Breast epithelium (tissue), 4 donors: ENCODE measurements at regions not wholly inside any gene's neighbourhood (a gene's known extent, or its start where the extent isn't known, plus 50 kb on each side); places are given as distances from the start of the nearest gene placed in this dataset.
"Not testable (repeated sequence)": the region's sequence is repeated elsewhere in the genome, so short reads cannot be mapped to it uniquely, and the experiment has no call there.

Experiments
- DNase-seq, 2 donors: peaks; one replicate each; pipeline ENCODE4 v3.0.0-alpha.2; 2019; ENCODE audit warnings: low spot score in 2 of 2
- H3K27ac ChIP-seq, 2 donors: fragments of 200-600 bp; sonication (generic) in 1 of 2; one replicate each; pipeline ENCODE4 v1.5.1; 2016 to 2019; ENCODE audit warnings: mild to moderate bottlenecking in 1 of 2
- H3K27me3 ChIP-seq, 2 donors: fragments of 200-600 bp; sonication (generic) in 1 of 2; one replicate each; pipeline versions ENCODE4 v1.5.1 to v1.6.0; 2017 to 2019; ENCODE audit warnings: control low read depth in 1 of 2, mild to moderate bottlenecking in 1 of 2
- H3K36me3 ChIP-seq: fragments of 200-600 bp; one replicate; pipeline ENCODE4 v1.5.1; 2019
- H3K4me1 ChIP-seq, 2 donors: fragments of 200-600 bp; sonication (generic); one replicate each; pipeline ENCODE4 v1.5.1; 2016 to 2019; ENCODE audit warnings: control low read depth in 1 of 2
- H3K4me3 ChIP-seq, 3 donors: fragments of 200-600 bp; sonication (generic); 1 replicate in 2 of 3; 2 replicates in 1 of 3; pipeline ENCODE4 v1.5.1; 2016 to 2019; ENCODE audit warnings: mild to moderate bottlenecking in 3 of 3, moderate library complexity in 2 of 3
- H3K9me3 ChIP-seq, 2 donors: fragments of 200-600 bp; sonication (generic) in 1 of 2; one replicate each; pipeline ENCODE4 v1.5.1; 2016 to 2019; ENCODE audit warnings: control low read depth in 1 of 2
- CTCF ChIP-seq, 3 donors: fragments of 450-650 bp; IDR thresholded peaks; one replicate each; pipeline ENCODE4 v1.5.1; 2016 to 2017; ENCODE audit warnings: antibody characterized with exemption in 3 of 3, mild to moderate bottlenecking in 3 of 3, moderate library complexity in 3 of 3
- POLR2A ChIP-seq: fragments of 450-650 bp; IDR thresholded peaks from one replicate; pipeline ENCODE4 v1.6.1; 2016; ENCODE audit warnings: antibody characterized with exemption, mild to moderate bottlenecking, moderate library complexity
- POLR2AphosphoS5 ChIP-seq, 3 donors: sonication (generic); formaldehyde crosslinking; IDR thresholded peaks; one replicate each; pipeline ENCODE4 v1.6.1; 2017; ENCODE audit warnings: antibody characterized with exemption in 3 of 3
- intact Hi-C: fragments of 100-400 bp; cut with DNase I; formaldehyde crosslinking; loops from one replicate; pipeline ENCODE4 v1.15.1; 2023; ENCODE audit warnings: low total_unique reads

- intact Hi-C loops, result no loop called here
Observed at GRCh38 chr5:105617436-105618215, 2053.1 kb downstream of the EFNA5 start.

GRCh38 chr5:105616599-105616998 is 2054.0 kb upstream of the NUDT12 start:
- Histone ChIP-seq H3K4me1 (no peaks in the 10 kb centered on the region), H3K9me3 (no peaks in the 10 kb centered on the region), H3K27me3 (no peaks in the 10 kb centered on the region), H3K36me3 (no peaks in the 10 kb centered on the region), H3K27ac (no peak overlapping the region), H3K4me3 (no peak overlapping the region)
- TF ChIP-seq POLR2AphosphoS5 (IDR thresholded peaks at IDR 0.05) (no peak), POLR2A (no peak), CTCF (IDR thresholded peaks at IDR 0.05) (no peak)
- DNase-seq, result no peak
- intact Hi-C loops, result no loop called here

More at GRCh38 chr5:105617436-105618215, 2053.1 kb downstream of the EFNA5 start:
- no peaks in the 10 kb centered on the region for H3K36me3 ChIP-seq
- no peaks in the 10 kb centered on the region for H3K4me1 ChIP-seq
- H3K27me3 ChIP-seq, result no peaks in the 10 kb centered on the region
- no peaks in the 10 kb centered on the region for H3K9me3 ChIP-seq
- no peak overlapping the region for H3K4me3 ChIP-seq
- TF ChIP-seq CTCF (IDR thresholded peaks at IDR 0.05) (no peak), POLR2AphosphoS5 (IDR thresholded peaks at IDR 0.05) (no peak), POLR2A (no peak)
- no peak overlapping the region for H3K27ac ChIP-seq
- no peak for DNase-seq

- H3K27me3 ChIP-seq, intact Hi-C loops, H3K4me1 ChIP-seq, H3K4me3 ChIP-seq, DNase-seq, H3K36me3 ChIP-seq, H3K27ac ChIP-seq: not testable (repeated sequence)
- H3K9me3 ChIP-seq, result peaks cover 0 to 14% of the 10 kb centered on the region in 2 donors
Observed at GRCh38 chr5:105602406-105602805, 2039.8 kb upstream of the NUDT12 start.

DNA sequence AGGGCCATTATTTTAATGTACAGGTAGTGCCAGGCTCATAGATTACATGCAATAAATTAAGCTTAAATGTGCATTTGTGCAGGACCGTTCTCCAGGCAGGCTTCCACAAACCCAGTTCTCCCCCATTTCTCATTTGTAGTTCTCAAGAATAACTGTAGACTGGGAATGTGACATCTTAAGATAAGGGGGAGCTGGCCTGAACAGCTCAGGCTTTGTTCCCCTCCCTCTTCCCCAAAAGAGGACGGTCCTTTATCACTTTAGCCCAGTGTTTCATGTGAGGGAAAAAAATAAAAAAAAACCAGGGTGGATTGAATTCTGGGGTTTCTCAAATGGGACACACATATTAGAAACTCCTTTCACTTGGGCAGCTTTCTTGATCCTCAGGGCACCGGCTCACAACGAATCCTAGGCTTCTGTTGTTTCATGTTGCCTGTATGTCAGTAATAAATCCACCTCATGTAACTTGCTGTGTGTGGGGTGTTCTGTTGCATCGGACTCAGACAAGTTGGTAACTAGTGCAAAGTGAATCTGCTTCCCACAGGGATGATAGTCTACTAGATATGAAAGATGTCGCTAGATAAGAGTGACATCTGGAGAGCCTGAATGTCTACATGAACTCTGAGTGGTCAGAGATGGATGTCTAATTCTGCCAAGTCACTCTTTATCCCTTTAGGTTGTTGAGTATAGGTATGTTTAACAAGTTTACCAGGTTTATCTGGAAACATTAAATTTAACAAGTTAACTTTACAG is 2030.6 kb upstream of the NUDT12 start:
- DNase-seq, result no peak
- intact Hi-C loops, result no loop called here
- no peaks in the 10 kb centered on the region for H3K4me1 ChIP-seq
- no peak overlapping the region for H3K4me3 ChIP-seq
- no peaks in the 10 kb centered on the region for H3K27me3 ChIP-seq
- no peak for TF ChIP-seq POLR2A
- no peaks in the 10 kb centered on the region for H3K9me3 ChIP-seq
- no peaks in the 10 kb centered on the region for H3K36me3 ChIP-seq
- no peak overlapping the region for H3K27ac ChIP-seq

- intact Hi-C loops, result no loop called here
- Histone ChIP-seq H3K4me1 (no peaks in the 10 kb centered on the region), H3K36me3 (no peaks in the 10 kb centered on the region), H3K27ac (no peak overlapping the region), H3K9me3 (no peaks in the 10 kb centered on the region), H3K4me3 (no peak overlapping the region), H3K27me3 (no peaks in the 10 kb centered on the region)
- TF ChIP-seq POLR2A (no peak), POLR2AphosphoS5 (IDR thresholded peaks at IDR 0.05) (no peak), CTCF (IDR thresholded peaks at IDR 0.05) (no peak)
- no peak for DNase-seq
Observed at GRCh38 chr5:105587963-105588662, 2025.5 kb upstream of the NUDT12 start.
